B cell (primary cell): ENCODE measurements at regions not wholly inside any gene's neighbourhood (a gene's known extent, or its start where the extent isn't known, plus 50 kb on each side); places are given as distances from the start of the nearest gene placed in this dataset.

Experiments used
- ATAC-seq: fragments of 200-7000 bp; cut with Tn5 transposase; one replicate; pipeline ENCODE4 v1.10.0; 2021; ENCODE audit warnings: low read depth, mild to moderate bottlenecking, moderate number of reproducible peaks, moderate library complexity
- CTCF ChIA-PET: fragments of 350-600 bp; sonication (Branson Sonifier 250); formaldehyde crosslinking; loops from one replicate; lab custom pipeline; 2021; ENCODE audit warnings: antibody characterized with exemption, inconsistent platforms; lab: Charles Lee
- POLR2A ChIA-PET: fragments of 350-600 bp; sonication (Branson Sonifier 250); formaldehyde crosslinking; loops from one replicate; lab custom pipeline; 2021; ENCODE audit warnings: antibody characterized with exemption; lab: Charles Lee
- DNase-seq: peaks from one replicate; pipeline ENCODE4 v3.0.0; 2013
- H2AFZ ChIP-seq: 2 replicates; pipeline ENCODE4 v1.6.1; 2012; ENCODE audit warnings: mild to moderate bottlenecking, low read depth, low read length; ENCODE audit not compliant: insufficient read depth, poor library complexity, severe bottlenecking
- H3K27ac ChIP-seq, 2 donors: 1 replicate in 1 of 2; 2 replicates in 1 of 2; pipeline ENCODE4 v1.5.1; 2012 to 2013; ENCODE audit warnings: low read length in 2 of 2, mild to moderate bottlenecking in 2 of 2, moderate library complexity in 1 of 2
- H3K27me3 ChIP-seq, 4 experiments: fragments of 200-600 bp in 1 of 4; sonication (generic) in 1 of 4; replicated peaks in 1 of 4; 1 replicate in 2 of 4; 2 replicates in 2 of 4; pipeline versions ENCODE4 v1.6.1 to v1.7.0; 2013 to 2016; ENCODE audit warnings: low read length in 3 of 4, mild to moderate bottlenecking in 2 of 4, mixed read lengths in 1 of 4, moderate library complexity in 1 of 4; ENCODE audit not compliant: insufficient read depth in 4 of 4, control insufficient read depth in 3 of 4; ENCODE audit errors: control extremely low read depth in 1 of 4
- H3K36me3 ChIP-seq, 2 experiments: replicated peaks in 1 of 2; 1 replicate in 1 of 2; 2 replicates in 1 of 2; pipeline versions ENCODE4 v1.6.1 to v1.7.1; 2013; ENCODE audit warnings: low read length in 1 of 2; ENCODE audit not compliant: insufficient read depth in 2 of 2, control insufficient read depth in 1 of 2; ENCODE audit errors: control extremely low read depth in 1 of 2, extremely low read depth in 1 of 2
- H3K4me1 ChIP-seq, 2 donors: fragments of 200-600 bp in 1 of 2; sonication (generic) in 1 of 2; 1 replicate in 1 of 2; 2 replicates in 1 of 2; pipeline versions ENCODE4 v1.5.1 to v1.6.1; 2013 to 2017; ENCODE audit warnings: low read length in 2 of 2; ENCODE audit not compliant: control insufficient read depth in 2 of 2, insufficient read depth in 2 of 2
- H3K4me2 ChIP-seq: replicated peaks from 2 replicates; pipeline ENCODE3; 2012; ENCODE audit warnings: mild to moderate bottlenecking, low read depth, low read length; ENCODE audit not compliant: poor library complexity, severe bottlenecking
- H3K4me3 ChIP-seq, 5 experiments: fragments of 200-600 bp in 1 of 5; sonication (generic) in 1 of 5; 1 replicate in 3 of 5; 2 replicates in 2 of 5; pipeline versions ENCODE4 v1.5.1 to v1.7.0; 2011 to 2016; ENCODE audit warnings: low read length in 4 of 5, mild to moderate bottlenecking in 4 of 5, low read depth in 2 of 5, control low read depth in 1 of 5, moderate library complexity in 1 of 5; ENCODE audit not compliant: insufficient read depth in 1 of 5; ENCODE audit errors: control extremely low read depth in 1 of 5, extremely low read depth in 1 of 5
- H3K79me2 ChIP-seq: fragments of 200-600 bp; sonication (generic); one replicate; pipeline ENCODE4 v1.6.0; 2016; ENCODE audit warnings: low read length; ENCODE audit not compliant: control insufficient read depth, insufficient read depth
- H3K9ac ChIP-seq: fragments of 200-600 bp; sonication (generic); 2 replicates; pipeline ENCODE4 v1.6.1; 2017; ENCODE audit warnings: mild to moderate bottlenecking, low read length, moderate library complexity
- H3K9me3 ChIP-seq, 3 donors: one replicate each; pipeline versions ENCODE4 v1.6.1 to v1.7.1; 2013; ENCODE audit warnings: low read length in 2 of 3; ENCODE audit not compliant: control insufficient read depth in 2 of 3, insufficient read depth in 1 of 3; ENCODE audit errors: control extremely low read depth in 1 of 3
- H4K20me1 ChIP-seq: 2 replicates; pipeline ENCODE4 v1.6.0; 2012; ENCODE audit warnings: mild to moderate bottlenecking, low read length; ENCODE audit not compliant: insufficient read depth, control insufficient read depth, poor library complexity, severe bottlenecking
- H3K27ac Mint-ChIP-seq: one replicate; pipeline ENCODE4 v1.8.0; 2021; ENCODE audit warnings: mixed read lengths
- H3K27me3 Mint-ChIP-seq: one replicate; pipeline ENCODE4 v1.8.0; 2021; ENCODE audit warnings: mixed read lengths
- H3K4me1 Mint-ChIP-seq: one replicate; pipeline ENCODE4 v1.8.0; 2021; ENCODE audit warnings: mixed read lengths
- H3K4me3 Mint-ChIP-seq: one replicate; pipeline ENCODE4 v1.8.0; 2021; ENCODE audit warnings: mixed read lengths
- H3K9me3 Mint-ChIP-seq: one replicate; pipeline ENCODE4 v1.8.0; 2022; ENCODE audit warnings: mixed read lengths; ENCODE audit not compliant: insufficient read depth
- EZH2 ChIP-seq: IDR thresholded peaks from 2 replicates; pipeline ENCODE4 v1.6.1; 2012; ENCODE audit warnings: borderline replicate concordance, low read depth, mild to moderate bottlenecking, moderate library complexity, low read length; ENCODE audit not compliant: insufficient read depth, poor library complexity, severe bottlenecking
- WGBS: methylation state at CpG from one replicate; pipeline ENCODE4 v1.1.5; 2013; ENCODE audit warnings: missing lambda C conversion rate; ENCODE audit not compliant: insufficient coverage; 5-methylcytosine and 5-hydroxymethylcytosine counted together
- intact Hi-C: fragments of 100-400 bp; cut with micrococcal nuclease; formaldehyde crosslinking; loops from one replicate; pipeline ENCODE4 v1.10.0; 2022
- TF ChIP-seq, protein P1 (sequence below): fragments of 200-600 bp; IDR thresholded peaks from one replicate; pipeline ENCODE4 v1.8.0; 2022; ENCODE audit warnings: antibody characterized with exemption, mild to moderate bottlenecking

GRCh38 chr6:122153557-122153956 is 245.9 kb upstream of the HSF2 start:
- TF ChIP-seq, protein P1, sequence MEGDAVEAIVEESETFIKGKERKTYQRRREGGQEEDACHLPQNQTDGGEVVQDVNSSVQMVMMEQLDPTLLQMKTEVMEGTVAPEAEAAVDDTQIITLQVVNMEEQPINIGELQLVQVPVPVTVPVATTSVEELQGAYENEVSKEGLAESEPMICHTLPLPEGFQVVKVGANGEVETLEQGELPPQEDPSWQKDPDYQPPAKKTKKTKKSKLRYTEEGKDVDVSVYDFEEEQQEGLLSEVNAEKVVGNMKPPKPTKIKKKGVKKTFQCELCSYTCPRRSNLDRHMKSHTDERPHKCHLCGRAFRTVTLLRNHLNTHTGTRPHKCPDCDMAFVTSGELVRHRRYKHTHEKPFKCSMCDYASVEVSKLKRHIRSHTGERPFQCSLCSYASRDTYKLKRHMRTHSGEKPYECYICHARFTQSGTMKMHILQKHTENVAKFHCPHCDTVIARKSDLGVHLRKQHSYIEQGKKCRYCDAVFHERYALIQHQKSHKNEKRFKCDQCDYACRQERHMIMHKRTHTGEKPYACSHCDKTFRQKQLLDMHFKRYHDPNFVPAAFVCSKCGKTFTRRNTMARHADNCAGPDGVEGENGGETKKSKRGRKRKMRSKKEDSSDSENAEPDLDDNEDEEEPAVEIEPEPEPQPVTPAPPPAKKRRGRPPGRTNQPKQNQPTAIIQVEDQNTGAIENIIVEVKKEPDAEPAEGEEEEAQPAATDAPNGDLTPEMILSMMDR: no peak
- TF ChIP-seq EZH2: no peak
- intact Hi-C loops: no loop called here
- POLR2A ChIA-PET: no interaction called here
- no peak overlapping the region for H3K4me3 ChIP-seq
- no peaks in the 10 kb centered on the region for H3K9me3 ChIP-seq
- H3K4me1 ChIP-seq: no peaks in the 10 kb centered on the region
- CTCF ChIA-PET: no interaction called here
- DNase-seq (no peak), ATAC-seq (no peak)
- H3K36me3 ChIP-seq: no peaks in the 10 kb centered on the region
- no peaks in the 10 kb centered on the region for H3K79me2 ChIP-seq
- Mint-ChIP-seq H3K4me3 (no peak overlapping the region), H3K27ac (no peak overlapping the region), H3K4me1 (no peaks in the 10 kb centered on the region), H3K9me3 (peaks cover 2% of the 10 kb centered on the region), H3K27me3 (no peaks in the 10 kb centered on the region)
- H2AFZ ChIP-seq: no peak overlapping the region
- no CpG with 5 or more reads among the region's 3 CpGs for WGBS
- no peak overlapping the region for H3K27ac ChIP-seq
- H3K4me2 ChIP-seq: no peak overlapping the region
- H3K9ac ChIP-seq: no peak overlapping the region
- no peaks in the 10 kb centered on the region for H3K27me3 ChIP-seq
- no peaks in the 10 kb centered on the region for H4K20me1 ChIP-seq

GRCh38 chr6:122154155-122154554 is 245.3 kb upstream of the HSF2 start:
- Histone ChIP-seq H3K36me3 (no peaks in the 10 kb centered on the region), H3K27ac (no peak overlapping the region), H3K9me3 (no peaks in the 10 kb centered on the region), H2AFZ (no peak overlapping the region), H4K20me1 (no peaks in the 10 kb centered on the region), H3K27me3 (no peaks in the 10 kb centered on the region), H3K79me2 (no peaks in the 10 kb centered on the region), H3K4me2 (no peak overlapping the region), H3K4me1 (no peaks in the 10 kb centered on the region), H3K4me3 (no peak overlapping the region), H3K9ac (no peak overlapping the region)
- Mint-ChIP-seq H3K27me3 (no peaks in the 10 kb centered on the region), H3K27ac (no peak overlapping the region), H3K4me3 (no peak overlapping the region), H3K4me1 (no peaks in the 10 kb centered on the region), H3K9me3 (peaks cover 2% of the 10 kb centered on the region)
- DNase-seq: no peak
- no CpG with 5 or more reads among the region's 1 CpG for WGBS
- intact Hi-C loops: no loop called here
- TF ChIP-seq EZH2: no peak
- TF ChIP-seq, protein P1: no peak
- no peak for ATAC-seq
- ChIA-PET CTCF (no interaction called here), POLR2A (no interaction called here)
